PC-9 (cell line): ENCODE measurements at regions not wholly inside any gene's neighbourhood (a gene's known extent, or its start where the extent isn't known, plus 50 kb on each side); places are given as distances from the start of the nearest gene placed in this dataset.

Source experiments
- BruUV-seq: library from RNA; stranded (reverse); fragments of 400-500 nt; replicated peaks from 2 replicates; lab custom pipeline; 2021; lab: Mats Ljungman, UMichigan
- CTCF ChIA-PET: fragments of 300-600 bp; sonication (Branson Sonifier 250); formaldehyde crosslinking; loops from one replicate; lab custom pipeline; 2022; ENCODE audit warnings: antibody characterized with exemption; lab: Charles Lee
- POLR2A ChIA-PET: fragments of 300-600 bp; sonication (Branson Sonifier 250); formaldehyde crosslinking; loops from one replicate; lab custom pipeline; 2022; ENCODE audit warnings: antibody characterized with exemption; ENCODE audit not compliant: unreplicated experiment; lab: Charles Lee
- DNase-seq, 2 experiments: peaks; one replicate each; pipeline versions ENCODE4 v3.0.0 to v3.0.0-alpha.2; 2015 to 2022; ENCODE audit warnings: mixed read lengths in 1 of 2
- H2AFZ ChIP-seq: fragments of 200-600 bp; sonication (generic); 2 replicates; pipeline ENCODE4 v1.8.1; 2017; ENCODE audit warnings: antibody characterized with exemption
- H3F3A ChIP-seq: fragments of 200-600 bp; sonication (generic); 2 replicates; pipeline ENCODE4 v1.8.1; 2017; ENCODE audit warnings: antibody characterized with exemption, mild to moderate bottlenecking, low read depth; ENCODE audit not compliant: insufficient read depth
- H3K27ac ChIP-seq: fragments of 200-600 bp; sonication (generic); 2 replicates; pipeline ENCODE4 v1.6.1; 2016; ENCODE audit warnings: mixed run types
- H3K27me3 ChIP-seq: fragments of 200-600 bp; sonication (generic); 2 replicates; pipeline ENCODE4 v1.6.1; 2016; ENCODE audit warnings: low read depth, mixed run types; ENCODE audit not compliant: insufficient read depth
- H3K36me3 ChIP-seq: fragments of 200-600 bp; sonication (generic); 2 replicates; pipeline ENCODE4 v1.6.1; 2016; ENCODE audit warnings: low read depth, mixed run types
- H3K4me1 ChIP-seq: fragments of 200-600 bp; sonication (generic); replicated peaks from 2 replicates; pipeline ENCODE4 v1.6.1; 2016; ENCODE audit warnings: mixed run types; ENCODE audit not compliant: insufficient read depth
- H3K4me2 ChIP-seq: fragments of 200-600 bp; sonication (generic); 2 replicates; pipeline ENCODE4 v1.6.1; 2017; ENCODE audit warnings: mixed run types
- H3K4me3 ChIP-seq: fragments of 200-600 bp; sonication (generic); 2 replicates; pipeline ENCODE4 v1.6.1; 2016; ENCODE audit warnings: mixed run types
- H3K79me2 ChIP-seq: fragments of 200-600 bp; sonication (generic); 2 replicates; pipeline ENCODE4 v1.6.1; 2017; ENCODE audit warnings: low read depth, mixed run types
- H3K9me2 ChIP-seq: fragments of 200-600 bp; sonication (generic); 2 replicates; pipeline ENCODE4 v1.8.1; 2017; ENCODE audit warnings: mild to moderate bottlenecking; ENCODE audit not compliant: insufficient read depth
- H3K9me3 ChIP-seq: fragments of 200-600 bp; sonication (generic); 2 replicates; pipeline ENCODE4 v1.8.1; 2016; ENCODE audit warnings: low read depth; ENCODE audit not compliant: insufficient read depth
- H4K20me1 ChIP-seq: fragments of 200-600 bp; sonication (generic); 2 replicates; pipeline ENCODE4 v1.8.1; 2017; ENCODE audit not compliant: insufficient read depth
- EZH2 ChIP-seq: fragments of 200-600 bp; sonication (generic); IDR thresholded peaks from 2 replicates; pipeline ENCODE4 v1.8.0; 2017; ENCODE audit warnings: antibody characterized with exemption, low read depth
- intact Hi-C: fragments of 100-400 bp; cut with micrococcal nuclease; formaldehyde crosslinking; loops from one replicate; pipeline ENCODE4 v1.10.0; 2022; ENCODE audit not compliant: unreplicated experiment
- TF ChIP-seq, protein P1 (sequence below): fragments of 200-600 bp; sonication (generic); conservative IDR thresholded peaks from 2 replicates; pipeline ENCODE4 v1.6.1; 2017; ENCODE audit warnings: mixed run types, antibody characterized with exemption, mild to moderate bottlenecking, moderate library complexity

DNA sequence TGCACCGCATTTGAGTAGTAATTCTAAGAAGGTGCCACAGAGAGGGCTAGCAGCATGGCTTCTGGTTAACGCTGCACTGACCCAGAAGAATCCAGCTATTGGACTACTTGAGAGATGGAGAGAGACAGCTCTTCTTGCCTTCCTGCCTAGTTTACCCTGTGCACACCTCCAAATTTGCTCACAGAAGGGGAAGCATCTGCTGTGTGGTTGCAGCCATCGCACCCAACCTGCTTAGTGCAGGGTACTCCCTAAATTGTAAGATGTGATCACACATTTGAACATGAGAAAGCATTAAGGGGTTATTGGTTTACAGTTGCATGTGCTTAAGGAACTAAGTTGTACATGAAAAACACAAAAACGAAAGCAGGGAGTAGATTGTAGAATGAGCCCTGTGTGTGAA is 122.1 kb downstream of the FOXB1 start:
- DNase-seq: no peak
- Histone ChIP-seq H3F3A (peaks cover 13% of the 10 kb centered on the region; the same call in 1 of the 2 replicates), H3K4me1 (peaks cover 23% of the 10 kb centered on the region), H3K4me3 (no peak overlapping the region), H3K79me2 (no peaks in the 10 kb centered on the region), H3K9me2 (no peaks in the 10 kb centered on the region), H3K27me3 (no peaks in the 10 kb centered on the region), H3K27ac (no peak overlapping the region), H3K9me3 (no peaks in the 10 kb centered on the region), H3K36me3 (no peaks in the 10 kb centered on the region), H3K4me2 (0 out of 2 replicates have a peak overlapping the region, but pooled peaks have one; percentile 88), H4K20me1 (no peaks in the 10 kb centered on the region), H2AFZ (no peak overlapping the region)
- CTCF ChIA-PET: no interaction called here
- POLR2A ChIA-PET: no interaction called here
- TF ChIP-seq, protein P1, sequence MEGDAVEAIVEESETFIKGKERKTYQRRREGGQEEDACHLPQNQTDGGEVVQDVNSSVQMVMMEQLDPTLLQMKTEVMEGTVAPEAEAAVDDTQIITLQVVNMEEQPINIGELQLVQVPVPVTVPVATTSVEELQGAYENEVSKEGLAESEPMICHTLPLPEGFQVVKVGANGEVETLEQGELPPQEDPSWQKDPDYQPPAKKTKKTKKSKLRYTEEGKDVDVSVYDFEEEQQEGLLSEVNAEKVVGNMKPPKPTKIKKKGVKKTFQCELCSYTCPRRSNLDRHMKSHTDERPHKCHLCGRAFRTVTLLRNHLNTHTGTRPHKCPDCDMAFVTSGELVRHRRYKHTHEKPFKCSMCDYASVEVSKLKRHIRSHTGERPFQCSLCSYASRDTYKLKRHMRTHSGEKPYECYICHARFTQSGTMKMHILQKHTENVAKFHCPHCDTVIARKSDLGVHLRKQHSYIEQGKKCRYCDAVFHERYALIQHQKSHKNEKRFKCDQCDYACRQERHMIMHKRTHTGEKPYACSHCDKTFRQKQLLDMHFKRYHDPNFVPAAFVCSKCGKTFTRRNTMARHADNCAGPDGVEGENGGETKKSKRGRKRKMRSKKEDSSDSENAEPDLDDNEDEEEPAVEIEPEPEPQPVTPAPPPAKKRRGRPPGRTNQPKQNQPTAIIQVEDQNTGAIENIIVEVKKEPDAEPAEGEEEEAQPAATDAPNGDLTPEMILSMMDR: no peak
- TF ChIP-seq EZH2: no peak
- no TSS peak for BruUV-seq
- intact Hi-C loops: loop anchor here (2.0 kb wide), 1 partner anchor 55 kb away; no protein-coding TSS in a partner anchor

DNA sequence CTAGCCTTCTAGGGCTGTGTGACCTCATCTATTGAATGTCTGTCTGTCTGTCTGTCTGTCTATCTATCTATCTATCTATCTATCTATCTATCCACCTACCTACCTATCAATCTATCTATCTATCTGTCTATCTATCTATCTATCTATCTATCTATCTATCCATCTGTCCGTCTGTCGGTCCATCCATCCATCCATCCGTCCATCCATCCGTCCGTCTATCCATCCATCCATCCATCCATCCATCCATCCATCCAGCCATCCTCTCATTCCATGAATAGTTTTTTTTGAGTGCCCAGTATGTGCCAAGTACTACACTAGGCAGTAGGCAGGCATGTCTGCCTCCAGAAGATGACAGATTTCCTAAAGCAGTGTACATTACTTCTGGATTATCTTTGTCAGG is 122.5 kb downstream of the FOXB1 start:
- intact Hi-C loops: loop anchor here (1.0 to 2.0 kb wide), 9 partner anchors 35 to 401 kb away; no protein-coding TSS in a partner anchor
- POLR2A ChIA-PET: interaction anchor here (0.7 to 1.4 kb wide), 2 partner anchors 241 to 298 kb away, joined by 20 to 31 read pairs; no protein-coding TSS in a partner anchor
- BruUV-seq: no TSS peak

DNA sequence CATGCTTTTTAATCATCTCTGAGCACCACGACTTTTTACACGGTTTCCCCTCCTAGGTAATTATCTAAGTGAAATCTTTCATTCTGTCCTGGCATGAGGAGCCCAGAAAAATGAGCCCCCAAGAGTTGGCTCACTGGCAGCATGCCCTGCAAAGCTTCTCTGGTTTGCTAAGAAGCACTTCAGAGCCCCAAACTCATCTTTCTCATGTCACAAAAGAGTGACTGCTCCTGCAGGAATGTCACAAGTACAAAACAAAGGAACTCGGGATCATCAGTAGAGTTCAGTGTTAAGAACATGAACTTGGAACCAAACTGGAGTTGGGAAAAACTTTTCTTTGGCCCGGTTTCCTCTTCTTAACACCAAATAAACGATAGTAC is 123.9 kb downstream of the FOXB1 start:
- POLR2A ChIA-PET: interaction anchor here (0.6 to 1.4 kb wide), 3 partner anchors 9 to 299 kb away, joined by 4 to 31 read pairs (median 6); partner anchors contain the start of gene FOXB1
- peak overlapping the region; percentile 74 for H2AFZ ChIP-seq

More for the DNA sequence above, 122.5 kb downstream of the FOXB1 start:
- TF ChIP-seq EZH2: no peak
- TF ChIP-seq, protein P1: no peak
- CTCF ChIA-PET: interaction anchor here (0.5 to 0.9 kb wide), 5 partner anchors 60 to 402 kb away, joined by 3 to 10 read pairs (median 4); no protein-coding TSS in a partner anchor
- H3F3A ChIP-seq: peaks cover 13% of the 10 kb centered on the region; the same call in 1 of the 2 replicates
- H3K4me3 ChIP-seq: no peak overlapping the region; the same call in 1 of the 2 replicates
- H3K36me3 ChIP-seq: no peaks in the 10 kb centered on the region
- H3K27ac ChIP-seq: peak overlapping the region; percentile 90
- H2AFZ ChIP-seq: no peak overlapping the region; the same call in 1 of the 2 replicates
- H3K27me3 ChIP-seq: no peaks in the 10 kb centered on the region
- no peaks in the 10 kb centered on the region for H4K20me1 ChIP-seq
- H3K9me3 ChIP-seq: no peaks in the 10 kb centered on the region
- H3K4me1 ChIP-seq: peaks cover 23% of the 10 kb centered on the region
- no peaks in the 10 kb centered on the region for H3K9me2 ChIP-seq
- peak overlapping the region; percentile 88 for H3K4me2 ChIP-seq
- DNase-seq: no peak
- no peaks in the 10 kb centered on the region for H3K79me2 ChIP-seq

More for the DNA sequence above, 123.9 kb downstream of the FOXB1 start:
- H3K4me1 ChIP-seq: peaks cover 23% of the 10 kb centered on the region
- no peaks in the 10 kb centered on the region for H3K9me2 ChIP-seq
- peak in 1 of 2 experiments; percentile 63 for DNase-seq
- TF ChIP-seq, protein P1: no peak
- no peak for TF ChIP-seq EZH2
- H3K36me3 ChIP-seq: no peaks in the 10 kb centered on the region
- H3K4me3 ChIP-seq: peak overlapping the region; percentile 53
- H3K27ac ChIP-seq: peak overlapping the region; percentile 90
- no TSS peak for BruUV-seq
- H3K27me3 ChIP-seq: no peaks in the 10 kb centered on the region
- CTCF ChIA-PET: interaction anchor here (0.5 to 1.0 kb wide), 6 partner anchors 13 to 454 kb away, joined by 3 to 9 read pairs (median 6); partner anchors contain the start of gene FOXB1
- intact Hi-C loops: loop anchor here (1.0 to 2.0 kb wide), 9 partner anchors 37 to 403 kb away; no protein-coding TSS in a partner anchor
- H4K20me1 ChIP-seq: no peaks in the 10 kb centered on the region
- H3F3A ChIP-seq: peaks cover 13% of the 10 kb centered on the region; the same call in 1 of the 2 replicates
- no peaks in the 10 kb centered on the region for H3K79me2 ChIP-seq
- H3K4me2 ChIP-seq: peak overlapping the region; percentile 88
- no peaks in the 10 kb centered on the region for H3K9me3 ChIP-seq
